ENCODE measurements at regions not wholly inside any gene's neighbourhood (a gene's known extent, or its start where the extent isn't known, plus 50 kb on each side); places are given as distances from the start of the nearest gene placed in this dataset.

- Histone ChIP-seq H3K4me3 (ENCODE audit: low read depth in 1 of 2, low read length in 2 of 2) (no peak overlapping the region), H3K79me2 (ENCODE audit: insufficient read depth, low read length) (no peaks in the 10 kb centered on the region), H3K4me1 (ENCODE audit: insufficient read depth, low read length) (peaks cover 4% of the 10 kb centered on the region; the same call in 1 of the 2 replicates), H2AFZ (ENCODE audit: low read depth, low read length) (no peak overlapping the region), H3K9ac (ENCODE audit: low read depth, low read length) (no peak overlapping the region), H3K36me3 (ENCODE audit: insufficient read depth, low read length) (no peaks in the 10 kb centered on the region), H4K20me1 (ENCODE audit: insufficient read depth, low read length) (no peaks in the 10 kb centered on the region), H3K4me2 (ENCODE audit: insufficient read depth, low read length) (no peak overlapping the region), H3K27me3 (ENCODE audit: insufficient read depth, low read length, poor library complexity) (peaks cover 13% of the 10 kb centered on the region), H3K9me3 (ENCODE audit: insufficient read depth, low read length, severe bottlenecking) (no peaks in the 10 kb centered on the region), H3K27ac (ENCODE audit: low read length) (no peak overlapping the region)
- TF ChIP-seq EZH2 (IDR thresholded peaks at IDR 0.05; ENCODE audit: borderline replicate concordance, low read depth, low read length, severe bottlenecking) = no peak
- TF ChIP-seq, protein P1, sequence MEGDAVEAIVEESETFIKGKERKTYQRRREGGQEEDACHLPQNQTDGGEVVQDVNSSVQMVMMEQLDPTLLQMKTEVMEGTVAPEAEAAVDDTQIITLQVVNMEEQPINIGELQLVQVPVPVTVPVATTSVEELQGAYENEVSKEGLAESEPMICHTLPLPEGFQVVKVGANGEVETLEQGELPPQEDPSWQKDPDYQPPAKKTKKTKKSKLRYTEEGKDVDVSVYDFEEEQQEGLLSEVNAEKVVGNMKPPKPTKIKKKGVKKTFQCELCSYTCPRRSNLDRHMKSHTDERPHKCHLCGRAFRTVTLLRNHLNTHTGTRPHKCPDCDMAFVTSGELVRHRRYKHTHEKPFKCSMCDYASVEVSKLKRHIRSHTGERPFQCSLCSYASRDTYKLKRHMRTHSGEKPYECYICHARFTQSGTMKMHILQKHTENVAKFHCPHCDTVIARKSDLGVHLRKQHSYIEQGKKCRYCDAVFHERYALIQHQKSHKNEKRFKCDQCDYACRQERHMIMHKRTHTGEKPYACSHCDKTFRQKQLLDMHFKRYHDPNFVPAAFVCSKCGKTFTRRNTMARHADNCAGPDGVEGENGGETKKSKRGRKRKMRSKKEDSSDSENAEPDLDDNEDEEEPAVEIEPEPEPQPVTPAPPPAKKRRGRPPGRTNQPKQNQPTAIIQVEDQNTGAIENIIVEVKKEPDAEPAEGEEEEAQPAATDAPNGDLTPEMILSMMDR (IDR thresholded peaks at IDR 0.05; ENCODE audit: borderline replicate concordance, extremely low read depth, low read length, poor library complexity, severe bottlenecking) = no peak
- no peak for ATAC-seq (ENCODE audit: insufficient read depth, low read depth)
- no peak for DNase-seq
These were observed 881.3 kb upstream of the NR2F2 start for GRCh38 chr15:95449230-95449628.

DNA sequence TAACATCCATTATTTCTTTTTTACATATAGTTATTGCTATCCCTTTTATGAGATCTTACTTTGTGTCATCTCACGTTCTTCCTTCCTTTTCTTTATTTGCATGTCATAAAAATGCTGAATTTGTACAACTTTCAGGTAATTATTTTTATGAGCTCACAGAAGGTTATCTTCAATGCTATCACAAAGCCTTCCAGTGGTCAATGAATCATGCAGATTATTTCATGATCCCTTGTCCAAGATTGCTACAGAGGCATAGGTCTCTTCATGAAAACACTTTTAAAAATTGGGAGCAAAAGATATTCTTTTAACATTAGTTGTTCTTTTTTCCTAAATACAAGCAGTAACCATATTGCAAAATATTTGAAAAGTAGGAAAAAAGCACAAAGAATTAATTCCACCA, 880.1 kb upstream of the NR2F2 start:
- H4K20me1 ChIP-seq (ENCODE audit: insufficient read depth, low read length) = no peaks in the 10 kb centered on the region
- H3K27ac ChIP-seq (ENCODE audit: low read length) = no peak overlapping the region
- peaks cover 5% of the 10 kb centered on the region; the same call in 1 of the 2 replicates for H3K4me1 ChIP-seq (ENCODE audit: insufficient read depth, low read length)
- H2AFZ ChIP-seq (ENCODE audit: low read depth, low read length) = no peak overlapping the region
- no peaks in the 10 kb centered on the region for H3K79me2 ChIP-seq (ENCODE audit: insufficient read depth, low read length)
- H3K9ac ChIP-seq (ENCODE audit: low read depth, low read length) = no peak overlapping the region
- ATAC-seq (ENCODE audit: insufficient read depth, low read depth) (no peak), DNase-seq (no peak)
- H3K9me3 ChIP-seq (ENCODE audit: insufficient read depth, low read length, severe bottlenecking) = no peaks in the 10 kb centered on the region
- H3K4me3 ChIP-seq (ENCODE audit: low read depth in 1 of 2, low read length in 2 of 2) = no peak overlapping the region
- H3K27me3 ChIP-seq (ENCODE audit: insufficient read depth, low read length, poor library complexity) = peaks cover 9% of the 10 kb centered on the region
- TF ChIP-seq, protein P1 (IDR thresholded peaks at IDR 0.05; ENCODE audit: borderline replicate concordance, extremely low read depth, low read length, poor library complexity, severe bottlenecking) = no peak
- no peak for TF ChIP-seq EZH2 (IDR thresholded peaks at IDR 0.05; ENCODE audit: borderline replicate concordance, low read depth, low read length, severe bottlenecking)
- H3K4me2 ChIP-seq (ENCODE audit: insufficient read depth, low read length) = no peak overlapping the region
- no peaks in the 10 kb centered on the region for H3K36me3 ChIP-seq (ENCODE audit: insufficient read depth, low read length)

GRCh38 chr15:95451938-95452337, 878.6 kb upstream of the NR2F2 start:
- Histone ChIP-seq H2AFZ (ENCODE audit: low read depth, low read length) (no peak overlapping the region), H3K79me2 (ENCODE audit: insufficient read depth, low read length) (no peaks in the 10 kb centered on the region), H3K9me3 (ENCODE audit: insufficient read depth, low read length, severe bottlenecking) (no peaks in the 10 kb centered on the region), H3K4me1 (ENCODE audit: insufficient read depth, low read length) (peaks cover 7% of the 10 kb centered on the region; the same call in 1 of the 2 replicates), H3K4me3 (ENCODE audit: low read depth in 1 of 2, low read length in 2 of 2) (no peak overlapping the region), H3K4me2 (ENCODE audit: insufficient read depth, low read length) (no peak overlapping the region), H3K9ac (ENCODE audit: low read depth, low read length) (no peak overlapping the region), H4K20me1 (ENCODE audit: insufficient read depth, low read length) (no peaks in the 10 kb centered on the region), H3K27me3 (ENCODE audit: insufficient read depth, low read length, poor library complexity) (peaks cover 13% of the 10 kb centered on the region), H3K36me3 (ENCODE audit: insufficient read depth, low read length) (no peaks in the 10 kb centered on the region), H3K27ac (ENCODE audit: low read length) (no peak overlapping the region)
- ATAC-seq (ENCODE audit: insufficient read depth, low read depth) (no peak), DNase-seq (no peak)
- TF ChIP-seq EZH2 (IDR thresholded peaks at IDR 0.05; ENCODE audit: borderline replicate concordance, low read depth, low read length, severe bottlenecking) = no peak
- TF ChIP-seq, protein P1 (IDR thresholded peaks at IDR 0.05; ENCODE audit: borderline replicate concordance, extremely low read depth, low read length, poor library complexity, severe bottlenecking) = no peak
